Right lobe of liver (tissue), 4 donors: ENCODE measurements at regions not wholly inside any gene's neighbourhood (a gene's known extent, or its start where the extent isn't known, plus 50 kb on each side); places are given as distances from the start of the nearest gene placed in this dataset.
"Not testable (repeated sequence)": the region's sequence is repeated elsewhere in the genome, so short reads cannot be mapped to it uniquely, and the experiment has no call there.

Source experiments
- CTCF ChIP-seq, 4 donors: fragments of 200-600 bp in 3 of 4; fragments of 450-650 bp in 1 of 4; IDR thresholded peaks; one replicate each; pipeline versions ENCODE4 v1.5.1 to v1.8.0; 2016 to 2022; ENCODE audit warnings: antibody characterized with exemption in 4 of 4, mild to moderate bottlenecking in 2 of 4
- POLR2A ChIP-seq: fragments of 450-650 bp; IDR thresholded peaks from one replicate; pipeline ENCODE4 v1.6.1; 2017; ENCODE audit warnings: antibody characterized with exemption, mild to moderate bottlenecking
- donor health status: DM: no; HTN: no; CAD: no.
- donor health status: DM: no; HTN: no; CAD: no.
- donor health status: DM: no; HTN: yes; CAD: no.

GRCh38 chr20:22967706-22968105, 67.4 kb upstream of the SSTR4 start:
- not testable (repeated sequence) for TF ChIP-seq CTCF (IDR thresholded peaks at IDR 0.05); POLR2A
